NCI-H526 treated with DMSO at 0.1 percent for 48 hours (cell line): ENCODE measurements at regions not wholly inside any gene's neighbourhood (a gene's known extent, or its start where the extent isn't known, plus 50 kb on each side); places are given as distances from the start of the nearest gene placed in this dataset.

ENCODE experiments used
- DNase-seq: peaks from one replicate; lab custom pipeline; 2025; lab: John Stamatoyannopoulos, UW

- peak; percentile 59 for DNase-seq
These were observed 2660.1 kb upstream of the PCDH20 start for GRCh38 chr13:64075543-64076271.

- DNase-seq: no peak
These were observed 2659.4 kb upstream of the PCDH20 start for GRCh38 chr13:64074971-64075474.

GRCh38 chr13:64073203-64073602 lies 2657.6 kb upstream of the PCDH20 start:
- no peak for DNase-seq

- DNase-seq: no peak
These were observed 2655.7 kb upstream of the PCDH20 start for GRCh38 chr13:64071352-64071751.

GRCh38 chr13:64069892-64070291 lies 2654.2 kb upstream of the PCDH20 start:
- DNase-seq: no peak

GRCh38 chr13:64066711-64067110 lies 2651.1 kb upstream of the PCDH20 start:
- no peak for DNase-seq

GRCh38 chr13:64061649-64062048 lies 2646.0 kb upstream of the PCDH20 start:
- DNase-seq: no peak

GRCh38 chr13:64057372-64058020 lies 2641.8 kb upstream of the PCDH20 start:
- DNase-seq: no peak

- DNase-seq: no peak
These were observed 2638.7 kb upstream of the PCDH20 start for GRCh38 chr13:64054321-64054720.

- no peak for DNase-seq
These were observed 2636.9 kb upstream of the PCDH20 start for GRCh38 chr13:64052521-64052920.

GRCh38 chr13:64051278-64051677 lies 2635.6 kb upstream of the PCDH20 start:
- DNase-seq: no peak

- DNase-seq: no peak
These were observed 2625.6 kb upstream of the PCDH20 start for GRCh38 chr13:64041296-64041695.

- DNase-seq: no peak
These were observed 2618.3 kb upstream of the PCDH20 start for GRCh38 chr13:64033921-64034320.

- DNase-seq: no peak
These were observed 2613.9 kb upstream of the PCDH20 start for GRCh38 chr13:64029343-64030093.

- DNase-seq: no peak
These were observed 2612.9 kb upstream of the PCDH20 start for GRCh38 chr13:64028551-64028950.

GRCh38 chr13:64020126-64020525 lies 2604.5 kb upstream of the PCDH20 start:
- no peak for DNase-seq

GRCh38 chr13:64007339-64007738 lies 2591.7 kb upstream of the PCDH20 start:
- DNase-seq: no peak

GRCh38 chr13:64000321-64000720 lies 2584.7 kb upstream of the PCDH20 start:
- no peak for DNase-seq

GRCh38 chr13:63999614-64000305 lies 2584.1 kb upstream of the PCDH20 start:
- DNase-seq: no peak

GRCh38 chr13:63983366-63983765 lies 2567.7 kb upstream of the PCDH20 start:
- no peak for DNase-seq

GRCh38 chr13:63979951-63980350 lies 2564.3 kb upstream of the PCDH20 start:
- DNase-seq: no peak

GRCh38 chr13:63972328-63972727 lies 2556.7 kb upstream of the PCDH20 start:
- no peak for DNase-seq
